Activated CD8-positive, alpha-beta memory T cell treated with anti-CD3 and anti-CD28 coated beads for 24 hours (primary cell): ENCODE measurements at regions not wholly inside any gene's neighbourhood (a gene's known extent, or its start where the extent isn't known, plus 50 kb on each side); places are given as distances from the start of the nearest gene placed in this dataset.

Source experiments
- DNase-seq: peaks from one replicate; pipeline ENCODE4 v3.0.0-alpha.2; 2020

DNA sequence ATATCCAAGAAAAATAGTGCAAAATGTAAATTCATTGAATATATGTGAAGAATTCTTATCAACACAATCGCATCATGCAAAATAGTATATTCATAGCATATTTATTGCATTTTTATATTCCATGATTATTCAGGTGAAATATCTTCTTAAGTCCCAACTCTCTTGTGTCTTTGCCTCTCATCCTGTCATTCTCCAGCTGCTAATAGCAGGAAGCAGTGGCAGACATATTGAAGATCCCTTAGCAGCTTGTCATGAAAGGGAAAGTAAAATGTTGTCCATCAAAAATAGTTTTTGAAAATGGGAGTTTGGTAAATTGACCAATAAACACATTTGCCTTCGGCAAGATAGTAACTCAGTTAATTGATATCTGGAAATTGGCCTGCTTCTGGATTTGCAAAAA is 265.3 kb upstream of the TGFBR2 start:
- no peak for DNase-seq

DNA sequence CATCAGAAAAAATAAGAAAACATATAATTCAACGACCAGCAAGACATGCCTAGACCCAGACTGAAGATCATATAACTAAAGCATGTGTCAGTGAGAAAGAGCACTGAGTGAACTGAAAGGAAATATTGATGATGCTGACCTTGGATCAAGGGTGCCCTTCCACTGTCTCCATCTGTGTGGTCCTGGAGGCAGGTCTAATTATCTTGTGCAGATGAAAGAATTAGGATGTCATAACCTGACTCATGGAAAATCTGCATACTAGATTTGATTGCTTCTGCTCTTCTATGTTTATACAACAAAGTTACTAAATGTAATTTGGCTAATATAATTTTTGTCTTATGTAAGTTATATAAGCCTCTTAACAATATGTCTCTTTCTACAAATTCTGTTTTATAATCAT is 264.6 kb upstream of the TGFBR2 start:
- no peak for DNase-seq

GRCh38 chr3:30342318-30343060 is 263.9 kb upstream of the TGFBR2 start:
- DNase-seq, result no peak

- no peak for DNase-seq
These were observed 263.2 kb upstream of the TGFBR2 start for GRCh38 chr3:30343067-30343831.

DNA sequence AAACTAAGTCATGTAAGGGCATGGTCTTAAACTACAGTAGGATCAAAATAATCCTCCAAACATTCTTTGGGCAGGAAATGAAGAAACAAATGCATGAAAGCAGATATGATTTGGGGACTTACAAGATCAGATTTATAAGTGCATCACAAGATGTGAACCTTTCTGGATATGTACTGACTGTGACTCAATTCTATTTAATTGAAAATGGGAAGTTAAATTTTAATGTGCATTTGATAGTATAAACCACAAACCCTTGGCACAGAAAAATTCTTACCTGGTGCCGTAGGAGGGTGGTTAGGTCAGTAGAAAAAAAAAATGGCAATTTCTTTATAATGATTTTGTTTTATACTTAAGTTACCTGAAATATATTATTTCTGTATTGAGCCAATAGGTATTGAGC is 262.5 kb upstream of the TGFBR2 start:
- DNase-seq, result no peak

DNA sequence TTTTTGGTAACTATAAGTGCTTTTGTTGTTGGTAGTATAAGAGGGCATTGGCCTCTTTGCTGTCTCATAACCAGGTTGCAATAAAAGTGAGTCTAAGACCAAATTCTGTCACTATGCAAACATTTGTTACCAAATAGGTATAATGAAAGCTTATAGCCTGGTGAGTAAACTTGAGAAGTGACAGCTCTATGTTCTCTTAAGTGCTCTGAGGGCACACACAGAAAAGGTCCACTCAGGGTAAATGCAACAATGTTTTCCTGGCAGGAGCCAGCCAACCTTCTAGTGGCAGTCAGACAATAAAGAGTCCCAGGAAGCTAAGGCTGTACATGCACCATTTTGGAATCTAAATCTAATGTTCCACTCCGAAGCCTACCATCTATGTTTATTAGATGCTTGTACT is 262.1 kb upstream of the TGFBR2 start:
- no peak for DNase-seq

- DNase-seq, result no peak
These were observed 259.5 kb upstream of the TGFBR2 start for GRCh38 chr3:30346933-30347320.

DNA sequence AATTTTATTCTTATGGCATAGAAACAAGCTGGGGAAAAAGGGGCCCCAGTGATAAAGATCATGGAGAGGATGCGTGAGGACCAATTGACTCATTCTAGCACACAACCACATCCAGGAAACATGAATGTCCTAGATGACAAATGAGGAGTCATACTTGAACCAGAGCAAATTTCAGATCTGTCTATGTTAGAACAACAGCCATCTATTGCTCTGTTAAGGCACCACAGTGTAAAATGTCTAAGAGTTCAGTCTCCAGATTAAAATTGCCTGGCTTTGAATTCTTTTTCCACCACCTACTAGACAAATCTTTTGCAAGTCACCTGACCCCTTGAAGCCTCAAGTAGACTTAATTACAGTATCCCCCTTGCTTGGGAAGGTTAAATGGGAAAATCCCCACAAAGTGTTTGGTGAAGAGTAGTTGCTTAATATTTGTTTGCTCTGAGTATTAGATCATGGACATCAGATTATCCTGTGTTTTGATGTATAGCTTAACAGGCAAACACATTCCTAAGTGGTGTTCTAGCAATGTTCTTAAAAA is 258.7 kb upstream of the TGFBR2 start:
- DNase-seq, result no peak

- DNase-seq, result no peak
These were observed 256.9 kb upstream of the TGFBR2 start for GRCh38 chr3:30349507-30349906.

GRCh38 chr3:30350011-30350410 is 256.4 kb upstream of the TGFBR2 start:
- no peak for DNase-seq

DNA sequence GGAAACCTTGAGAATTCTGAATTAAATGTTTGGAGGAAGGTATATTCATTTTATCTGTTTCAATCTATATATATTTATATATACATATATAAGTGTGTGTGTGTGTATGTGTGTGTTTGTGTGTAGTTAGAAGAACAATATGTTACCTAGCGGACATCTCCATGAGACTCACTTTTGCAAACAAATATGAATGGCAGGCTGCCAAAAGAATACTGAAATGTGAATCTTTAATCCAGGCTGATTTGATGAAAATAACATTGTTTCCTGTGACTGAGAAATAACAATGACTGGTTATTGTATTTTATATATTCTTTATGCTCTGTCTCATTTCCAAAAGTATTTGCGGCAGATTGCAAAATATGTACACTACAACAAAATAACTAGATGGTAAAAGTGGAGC is 255.5 kb upstream of the TGFBR2 start:
- DNase-seq, result no peak

DNA sequence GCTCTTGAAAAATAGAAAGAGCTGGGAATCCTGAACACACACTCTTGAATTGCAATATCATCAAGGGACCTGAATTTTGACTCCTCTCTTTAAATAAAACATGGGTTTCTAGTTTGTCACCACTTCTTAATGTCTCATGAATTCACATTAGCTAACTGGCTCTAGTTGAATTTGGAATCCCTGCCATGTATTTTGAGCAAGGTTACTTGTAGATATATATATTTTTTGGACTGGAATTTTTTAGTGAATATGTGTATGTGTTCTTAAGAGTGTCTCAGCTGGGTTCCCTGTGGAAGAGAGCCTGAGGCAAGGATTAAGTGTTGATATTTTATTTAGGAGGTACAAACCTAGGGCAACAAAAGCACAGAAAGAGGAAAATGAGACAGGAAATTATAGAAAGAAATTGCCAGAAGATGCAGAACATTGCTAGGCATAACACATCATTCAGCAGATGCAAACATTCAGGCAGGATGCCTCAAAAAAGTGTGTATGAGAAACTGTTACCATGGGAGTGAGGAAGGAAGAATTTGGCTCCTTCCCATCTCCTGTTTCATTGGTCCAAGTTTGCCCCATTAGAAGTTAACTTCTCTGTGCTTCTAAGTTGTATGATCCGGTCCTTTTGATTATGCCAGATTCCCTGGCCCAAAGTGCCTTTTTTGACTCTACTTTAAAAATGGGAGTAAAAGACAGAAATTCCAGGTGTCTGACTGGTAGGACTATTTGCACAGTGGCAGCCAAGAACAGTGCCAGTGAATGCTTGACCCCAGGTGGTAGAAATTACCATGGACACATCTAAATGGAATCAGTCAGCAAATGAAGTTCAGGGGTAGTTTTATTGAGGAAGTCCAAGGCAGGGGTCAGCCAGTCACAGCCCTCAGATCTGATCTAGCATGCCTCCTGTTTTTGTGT is 253.7 kb upstream of the TGFBR2 start:
- DNase-seq, result no peak

GRCh38 chr3:30353711-30354467 is 252.5 kb upstream of the TGFBR2 start:
- DNase-seq, result no peak

DNA sequence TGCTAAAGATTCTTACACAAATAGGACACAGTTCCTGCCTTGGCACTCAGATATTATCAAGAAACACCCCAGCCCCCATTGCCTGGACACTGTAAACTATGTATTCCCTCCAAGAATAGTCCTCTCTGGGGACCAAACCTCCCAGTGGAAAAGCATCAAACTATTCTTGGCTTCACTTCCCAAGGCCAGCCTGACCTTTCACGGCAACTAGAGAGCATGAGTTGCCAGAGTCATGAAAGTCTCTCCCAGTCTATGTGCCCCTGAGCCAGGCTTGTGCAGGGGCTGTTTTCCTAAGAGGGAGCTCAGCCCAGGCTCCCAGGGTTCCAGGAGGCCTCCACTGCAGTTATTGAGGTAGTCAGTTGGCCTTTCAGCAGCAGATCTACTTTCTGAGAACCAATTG is 251.9 kb upstream of the TGFBR2 start:
- DNase-seq, result no peak

- no peak for DNase-seq
These were observed 251.4 kb upstream of the TGFBR2 start for GRCh38 chr3:30354972-30355371.

DNA sequence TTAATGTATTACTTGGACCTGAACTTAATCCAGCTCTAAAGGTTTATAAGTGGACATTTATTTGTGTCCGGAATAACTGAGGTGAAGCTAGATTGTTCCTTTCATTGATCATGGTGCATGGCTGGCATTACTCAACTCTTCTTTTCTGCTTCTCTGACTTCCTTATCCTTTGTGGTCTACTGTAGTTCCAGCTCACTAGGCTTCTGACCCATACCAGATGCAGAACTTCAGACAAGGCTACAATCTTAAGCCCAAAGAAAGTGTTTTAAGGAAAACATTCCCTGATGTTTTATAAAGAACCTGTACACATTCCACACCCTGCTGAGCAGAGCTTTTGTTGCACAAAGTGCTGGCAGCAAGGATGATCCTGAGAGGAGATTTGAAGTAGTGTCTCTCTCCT is 250.8 kb upstream of the TGFBR2 start:
- no peak for DNase-seq

DNA sequence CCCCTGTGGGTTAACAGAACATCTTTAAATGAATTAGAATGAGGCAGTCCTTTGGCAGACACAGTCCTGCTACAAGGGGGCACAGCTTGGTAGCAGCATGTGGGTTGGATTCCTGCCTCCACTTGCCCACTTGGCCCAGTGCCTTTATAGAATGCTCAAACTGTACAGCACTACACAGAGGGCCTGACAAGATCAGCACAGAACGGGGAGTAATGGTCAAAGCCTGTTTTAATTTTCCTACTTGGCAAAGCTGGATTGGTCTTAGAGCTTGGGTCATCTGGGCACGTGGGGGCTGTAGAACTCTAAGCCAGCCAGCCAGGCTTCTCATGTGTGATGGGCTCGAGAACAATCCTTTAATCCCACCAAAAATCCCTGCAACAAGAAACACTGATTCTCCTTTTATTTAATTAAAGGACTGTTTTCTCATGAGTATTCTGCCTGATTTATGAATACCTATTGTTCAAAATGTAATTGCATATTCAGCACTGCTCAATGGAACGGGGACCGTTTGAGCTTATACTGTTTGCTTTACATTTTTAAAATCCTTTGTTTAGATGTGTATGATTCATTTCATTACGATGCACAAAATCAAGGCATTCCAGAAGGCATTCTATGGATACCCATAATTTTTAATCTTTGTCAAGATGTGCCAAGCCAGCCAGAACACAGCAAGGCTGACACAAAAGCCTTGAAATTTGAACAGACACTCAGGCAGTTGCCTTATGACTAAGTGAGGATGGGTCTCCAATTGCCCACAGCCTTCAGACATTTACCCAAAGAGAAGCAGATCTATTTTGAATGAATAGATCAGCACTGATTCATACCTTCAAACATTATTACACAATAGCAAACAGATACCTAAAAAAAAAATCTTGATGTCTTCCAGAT is 249.3 kb upstream of the TGFBR2 start:
- DNase-seq, result no peak

GRCh38 chr3:30357897-30358296 is 248.5 kb upstream of the TGFBR2 start:
- no peak for DNase-seq

DNA sequence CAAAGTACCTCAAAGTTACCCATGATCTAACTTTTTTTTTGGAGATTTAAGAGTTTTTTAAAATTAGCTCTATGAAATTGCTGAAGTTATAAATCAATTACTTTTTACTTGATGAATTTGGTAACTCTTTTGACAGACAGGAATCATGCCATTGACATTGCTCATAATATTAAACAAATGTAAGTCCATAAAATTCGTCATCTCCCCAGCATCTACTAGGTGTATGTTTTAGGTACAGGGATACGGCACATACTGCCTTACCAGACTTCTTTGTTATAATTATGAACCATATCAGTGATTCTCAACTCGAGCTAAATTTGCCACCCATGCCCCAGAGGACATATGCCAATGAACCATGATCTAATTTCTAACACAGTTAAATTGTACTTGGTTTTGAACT is 247.5 kb upstream of the TGFBR2 start:
- no peak for DNase-seq

- DNase-seq, result no peak
These were observed 237.4 kb upstream of the TGFBR2 start for GRCh38 chr3:30368978-30369377.

- no peak for DNase-seq
These were observed 235.6 kb upstream of the TGFBR2 start for GRCh38 chr3:30370681-30371271.
